Kidney glomerular epithelial cell (primary cell): ENCODE measurements at regions not wholly inside any gene's neighbourhood (a gene's known extent, or its start where the extent isn't known, plus 50 kb on each side); places are given as distances from the start of the nearest gene placed in this dataset.
A peak's percentile ranks its signal among the peaks of the same experiment; 100 is the strongest.

Experiments used
- DNase-seq: peaks from one replicate; lab custom pipeline; 2025; lab: John Stamatoyannopoulos, UW

GRCh38 chr16:7097518-7097917 lies 235.1 kb upstream of the RBFOX1 start:
- DNase-seq = no peak

- DNase-seq = no peak
These were observed 239.1 kb upstream of the RBFOX1 start for GRCh38 chr16:7093511-7093910.

- DNase-seq = no peak
These were observed 242.0 kb upstream of the RBFOX1 start for GRCh38 chr16:7090628-7091115.

GRCh38 chr16:7089751-7090150 lies 242.9 kb upstream of the RBFOX1 start:
- no peak for DNase-seq

GRCh38 chr16:7088711-7089110 lies 243.9 kb upstream of the RBFOX1 start:
- DNase-seq = no peak

- peak; percentile 23 for DNase-seq
These were observed 245.6 kb upstream of the RBFOX1 start for GRCh38 chr16:7086822-7087616.

GRCh38 chr16:7085776-7086175 lies 246.9 kb upstream of the RBFOX1 start:
- DNase-seq = no peak

- no peak for DNase-seq
These were observed 249.5 kb upstream of the RBFOX1 start for GRCh38 chr16:7083096-7083495.

- DNase-seq = no peak
These were observed 255.0 kb upstream of the RBFOX1 start for GRCh38 chr16:7077636-7078035.

GRCh38 chr16:7074715-7075114 lies 257.9 kb upstream of the RBFOX1 start:
- DNase-seq = no peak

GRCh38 chr16:7057458-7057857 lies 275.2 kb upstream of the RBFOX1 start:
- DNase-seq = no peak

GRCh38 chr16:7055443-7055842 lies 277.2 kb upstream of the RBFOX1 start:
- DNase-seq = no peak

GRCh38 chr16:7051591-7052349 lies 280.9 kb upstream of the RBFOX1 start:
- no peak for DNase-seq

GRCh38 chr16:7044331-7044730 lies 288.3 kb upstream of the RBFOX1 start:
- no peak for DNase-seq

- no peak for DNase-seq
These were observed 294.2 kb upstream of the RBFOX1 start for GRCh38 chr16:7038475-7038874.

- DNase-seq = no peak
These were observed 295.1 kb upstream of the RBFOX1 start for GRCh38 chr16:7037495-7037894.

- DNase-seq = no peak
These were observed 301.6 kb upstream of the RBFOX1 start for GRCh38 chr16:7031031-7031430.

GRCh38 chr16:7027401-7027800 lies 305.2 kb upstream of the RBFOX1 start:
- no peak for DNase-seq

- no peak for DNase-seq
These were observed 306.0 kb upstream of the RBFOX1 start for GRCh38 chr16:7026639-7027038.

GRCh38 chr16:7025616-7026190 lies 306.9 kb upstream of the RBFOX1 start:
- DNase-seq = peak; percentile 62

GRCh38 chr16:7021653-7022275 lies 310.9 kb upstream of the RBFOX1 start:
- no peak for DNase-seq

GRCh38 chr16:7017006-7017662 lies 315.5 kb upstream of the RBFOX1 start:
- DNase-seq = no peak
